KBM-7 (cell line): ENCODE measurements at regions not wholly inside any gene's neighbourhood (a gene's known extent, or its start where the extent isn't known, plus 50 kb on each side); places are given as distances from the start of the nearest gene placed in this dataset.
"Not testable (repeated sequence)": the region's sequence is repeated elsewhere in the genome, so short reads cannot be mapped to it uniquely, and the experiment has no call there.

Experiments
- DNase-seq: peaks from one replicate; pipeline ENCODE4 v3.0.0-alpha.2; 2015
- in situ Hi-C: fragments of 300-500 bp; cut with MboI; formaldehyde crosslinking; loops from 2 replicates; pipeline ENCODE4 v1.14.3; 2020; ENCODE audit warnings: low sequenced_read_pairs, low pct_unique_long_range_greater_than_20kb, mixed read lengths

- DNase-seq, result no peak
- in situ Hi-C loops, result no loop called here
Measured at GRCh38 chr6:11961923-11962322, 50.2 kb upstream of the HIVEP1 start.

- in situ Hi-C loops, result no loop called here
- no peak for DNase-seq
Measured at GRCh38 chr6:11960909-11961779, 51.0 kb upstream of the HIVEP1 start.

- in situ Hi-C loops, result no loop called here
- DNase-seq, result no peak
Measured at GRCh38 chr6:11956781-11957180, 55.3 kb upstream of the HIVEP1 start.

- in situ Hi-C loops, result no loop called here
- DNase-seq, result no peak
Measured at GRCh38 chr6:11953641-11954040, 58.5 kb upstream of the HIVEP1 start.

GRCh38 chr6:11952316-11952715 lies 59.8 kb upstream of the HIVEP1 start:
- in situ Hi-C loops, result no loop called here
- no peak for DNase-seq

GRCh38 chr6:11951868-11952267 lies 60.2 kb upstream of the HIVEP1 start:
- in situ Hi-C loops, result no loop called here
- no peak for DNase-seq

- in situ Hi-C loops, result no loop called here
- DNase-seq, result no peak
Measured at GRCh38 chr6:11950109-11950508, 62.0 kb upstream of the HIVEP1 start.

GRCh38 chr6:11947575-11947974 lies 64.5 kb upstream of the HIVEP1 start:
- DNase-seq, result no peak
- in situ Hi-C loops, result no loop called here

GRCh38 chr6:11947063-11947462 lies 65.0 kb upstream of the HIVEP1 start:
- DNase-seq, result no peak
- in situ Hi-C loops, result no loop called here

GRCh38 chr6:11944111-11944510 lies 68.0 kb upstream of the HIVEP1 start:
- in situ Hi-C loops, result no loop called here

GRCh38 chr6:11943060-11943459 lies 69.1 kb upstream of the HIVEP1 start:
- in situ Hi-C loops, result no loop called here
- DNase-seq, result no peak

More at GRCh38 chr6:11944111-11944510, 68.0 kb upstream of the HIVEP1 start:
- DNase-seq, result no peak

GRCh38 chr6:11942185-11942864 lies 69.8 kb upstream of the HIVEP1 start:
- in situ Hi-C loops, result no loop called here
- DNase-seq, result no peak

- DNase-seq, in situ Hi-C loops: not testable (repeated sequence)
Measured at GRCh38 chr6:11940532-11941166, 71.5 kb upstream of the HIVEP1 start.

GRCh38 chr6:11938285-11938890 lies 73.7 kb upstream of the HIVEP1 start:
- DNase-seq, result peak; percentile 79
- in situ Hi-C loops, result no loop called here

- no peak for DNase-seq
- in situ Hi-C loops, result no loop called here
Measured at GRCh38 chr6:11934638-11935037, 77.5 kb upstream of the HIVEP1 start.

GRCh38 chr6:11932892-11933291 lies 79.2 kb upstream of the HIVEP1 start:
- in situ Hi-C loops, DNase-seq: not testable (repeated sequence)

GRCh38 chr6:11931296-11932035 lies 80.6 kb upstream of the HIVEP1 start:
- DNase-seq, result no peak
- in situ Hi-C loops, result no loop called here

GRCh38 chr6:11930834-11931233 lies 81.3 kb upstream of the HIVEP1 start:
- in situ Hi-C loops, DNase-seq: not testable (repeated sequence)

- in situ Hi-C loops, result no loop called here
- no peak for DNase-seq
Measured at GRCh38 chr6:11930240-11930639, 81.9 kb upstream of the HIVEP1 start.
